ENCODE measurements at regions not wholly inside any gene's neighbourhood (a gene's known extent, or its start where the extent isn't known, plus 50 kb on each side); places are given as distances from the start of the nearest gene placed in this dataset.
"Not testable (repeated sequence)": the region's sequence is repeated elsewhere in the genome, so short reads cannot be mapped to it uniquely, and the experiment has no call there.

DNA sequence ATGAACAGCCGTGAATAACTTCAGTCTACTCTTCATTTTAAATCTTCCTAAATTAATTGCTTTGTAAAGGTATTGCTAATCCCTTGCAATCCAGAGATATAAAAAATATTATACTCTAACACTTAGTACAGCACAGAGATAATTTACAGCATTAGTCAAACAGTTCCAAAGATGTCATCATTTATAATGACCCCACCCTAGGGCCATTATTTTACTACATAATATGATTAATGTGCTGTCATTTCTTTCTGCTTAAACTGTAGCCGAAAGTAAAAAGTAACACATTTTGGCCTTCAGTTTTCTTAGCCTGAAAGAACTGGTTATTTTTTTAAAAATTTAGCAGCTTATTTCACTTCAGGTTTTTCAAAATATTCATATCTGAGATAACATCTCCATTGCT, 256.3 kb upstream of the RFC3 start:
- no peak for DNase-seq

DNA sequence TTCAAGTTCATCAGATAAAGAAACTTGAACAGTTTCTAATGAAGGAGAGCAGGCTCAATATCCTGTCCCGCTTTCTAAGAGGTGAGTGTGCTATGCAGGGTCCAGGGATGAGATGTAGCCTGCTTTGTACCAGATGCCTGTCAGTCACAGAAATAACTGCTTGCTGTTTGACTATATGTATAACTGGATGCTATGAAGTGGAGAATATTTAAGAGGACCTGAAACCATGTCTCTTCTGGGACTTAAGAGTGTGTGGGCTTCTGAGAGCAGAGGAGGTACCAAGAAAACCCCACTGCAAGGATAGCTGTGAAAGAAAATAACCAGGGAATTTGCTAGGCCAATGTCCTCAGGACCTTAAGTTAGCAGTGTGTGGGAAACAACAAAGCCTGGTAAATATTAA, 246.3 kb upstream of the RFC3 start:
- no peak for DNase-seq

DNA sequence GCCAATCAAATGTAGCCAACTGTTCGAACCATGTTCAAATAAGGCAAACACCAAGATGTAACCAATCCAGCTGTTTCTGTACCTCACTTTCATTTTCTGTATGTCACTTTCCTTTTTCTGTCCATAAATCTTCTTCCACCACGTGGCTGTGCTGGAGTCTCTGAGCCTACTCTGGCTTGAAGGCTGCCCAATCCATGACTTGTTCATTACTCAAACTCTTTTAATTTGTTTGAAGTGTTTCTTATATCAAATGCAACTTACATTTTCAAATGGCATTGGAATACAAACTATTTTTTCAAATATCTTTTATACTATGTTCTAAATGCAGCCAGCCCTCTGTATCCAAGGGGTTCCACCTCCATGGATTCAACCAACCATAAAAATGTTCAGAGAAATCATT, 245.6 kb upstream of the RFC3 start:
- not testable (repeated sequence) for DNase-seq

DNA sequence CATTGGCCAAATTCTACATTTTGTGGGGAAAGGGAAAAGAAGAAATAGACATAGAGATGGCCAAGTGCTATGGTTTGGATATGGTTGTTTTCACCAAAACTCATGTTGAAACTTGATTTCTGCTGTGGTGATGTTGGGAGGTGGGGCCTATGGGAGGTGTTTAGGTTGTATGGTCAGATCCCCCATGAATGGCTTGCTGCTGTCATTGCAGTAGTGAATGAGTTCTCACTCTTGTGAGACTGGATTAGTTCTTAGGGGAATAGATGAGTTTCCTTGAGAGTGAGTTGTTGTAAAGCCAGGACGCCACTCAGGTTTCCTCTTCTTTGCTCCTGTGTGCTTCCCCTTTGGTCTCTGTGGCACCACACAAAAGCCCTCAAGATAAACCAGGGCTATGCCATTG, 242.6 kb upstream of the RFC3 start:
- no peak for DNase-seq

DNA sequence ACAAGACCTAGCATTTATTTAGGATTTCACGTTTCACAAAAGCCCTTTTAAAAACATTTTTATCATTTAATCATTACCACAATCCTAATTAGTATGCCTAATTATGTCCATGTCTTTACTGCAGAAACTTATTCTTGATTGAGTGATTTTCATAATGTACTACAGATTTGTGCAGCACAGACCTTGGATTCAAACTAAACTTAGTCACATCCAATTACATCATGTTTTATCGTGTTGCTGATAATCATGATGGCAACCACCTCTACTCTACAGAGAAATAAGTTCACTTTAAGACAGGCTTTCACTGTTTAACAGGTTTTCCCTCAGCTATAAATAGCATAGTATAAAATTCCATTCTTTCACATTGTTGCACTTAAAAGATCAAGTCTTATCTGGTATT, 240.9 kb upstream of the RFC3 start:
- no peak for DNase-seq

DNA sequence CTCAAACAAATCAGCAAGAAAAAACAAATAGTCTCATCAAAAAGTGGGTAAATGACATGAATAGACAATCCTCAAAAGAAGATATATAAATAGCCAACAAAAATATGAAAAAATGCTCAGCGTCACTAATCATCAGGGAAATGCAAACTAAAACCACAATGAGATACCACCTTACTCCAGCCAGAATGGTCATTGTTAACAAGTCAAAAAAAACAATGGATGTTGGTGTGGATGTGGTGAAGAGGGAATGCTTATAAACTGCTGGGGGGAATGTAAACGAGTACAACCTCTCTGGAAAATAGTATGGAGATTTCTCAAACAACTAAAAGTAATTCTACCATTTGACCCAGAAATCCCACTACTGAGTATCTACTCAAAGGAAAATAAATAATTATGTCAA, 239.2 kb upstream of the RFC3 start:
- no peak for DNase-seq

DNA sequence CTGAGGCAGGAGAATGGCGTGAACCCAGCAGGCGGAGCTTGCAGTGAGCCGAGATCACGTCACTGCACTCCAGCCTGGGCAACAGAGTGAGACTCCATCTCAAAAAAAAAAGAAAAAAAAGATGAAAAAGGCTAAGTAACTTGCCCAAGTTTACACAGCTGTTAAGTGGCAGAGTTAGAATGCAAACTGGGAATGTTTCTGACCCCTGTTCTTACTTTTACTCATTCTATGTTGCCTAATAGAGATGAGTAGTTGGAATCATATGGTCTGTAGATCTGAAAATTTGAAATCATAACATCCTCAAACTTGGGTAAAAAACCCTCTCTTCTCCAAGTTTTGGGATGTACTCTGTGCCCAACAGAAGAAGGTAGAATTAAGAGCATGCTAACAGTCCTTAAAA, 235.8 kb upstream of the RFC3 start:
- DNase-seq: no peak

DNA sequence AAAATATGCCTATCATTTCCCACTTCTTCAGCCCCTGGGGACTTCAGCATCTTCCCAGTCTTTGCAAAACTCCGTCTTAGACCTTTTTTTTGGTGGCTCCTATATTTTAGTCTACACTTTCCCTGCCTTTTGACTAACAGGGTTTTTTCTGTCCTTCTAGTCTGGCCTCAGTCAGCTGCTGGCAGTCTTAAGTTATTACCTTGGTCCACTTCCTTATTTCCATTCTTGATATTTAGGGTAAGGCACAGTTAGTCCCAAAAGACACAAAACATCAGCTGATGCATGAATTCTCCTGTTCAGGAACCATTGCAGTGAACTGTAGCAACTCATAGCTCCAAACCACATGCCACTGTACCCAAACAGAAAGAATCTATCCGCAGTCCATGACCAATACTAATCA, 234.6 kb upstream of the RFC3 start:
- DNase-seq: no peak

DNA sequence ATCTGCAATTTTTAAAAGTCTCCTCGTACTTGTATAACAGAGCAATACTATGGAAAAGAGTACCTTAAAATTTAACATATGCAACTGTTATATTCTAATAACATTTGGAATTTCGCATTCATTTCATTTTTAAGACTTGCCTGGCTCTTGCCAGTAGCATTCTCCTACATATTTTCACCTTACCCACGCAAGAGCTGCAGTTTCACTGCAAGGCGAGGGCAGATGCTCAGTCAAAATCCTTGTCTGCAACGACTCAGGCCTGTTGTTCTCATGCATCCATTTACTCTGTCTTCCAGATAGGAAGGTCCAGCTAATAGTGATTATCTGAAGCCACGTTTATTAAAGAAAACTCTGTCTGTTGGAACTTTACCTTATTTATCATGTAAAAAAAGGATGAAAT, 227.0 kb upstream of the RFC3 start:
- DNase-seq: no peak

DNA sequence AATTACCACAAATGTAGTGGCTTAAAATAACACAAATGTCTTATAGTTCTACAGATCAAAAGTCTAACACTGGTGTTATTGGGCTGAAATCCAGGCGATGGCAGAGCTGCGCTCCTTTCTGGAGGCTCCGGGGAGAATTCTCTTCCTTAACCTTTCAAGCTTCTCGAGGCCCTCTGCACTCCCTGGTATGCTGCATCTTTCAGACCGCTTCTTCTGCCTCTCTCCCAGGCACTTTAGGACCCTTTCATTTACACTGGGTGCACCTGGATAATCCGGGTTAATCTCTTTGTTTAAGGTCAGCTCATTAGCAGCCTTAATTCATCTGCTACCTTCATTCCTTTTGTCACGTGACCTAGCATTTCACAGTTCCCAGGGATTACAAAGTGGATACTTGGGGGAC, 211.3 kb upstream of the RFC3 start:
- DNase-seq: no peak

DNA sequence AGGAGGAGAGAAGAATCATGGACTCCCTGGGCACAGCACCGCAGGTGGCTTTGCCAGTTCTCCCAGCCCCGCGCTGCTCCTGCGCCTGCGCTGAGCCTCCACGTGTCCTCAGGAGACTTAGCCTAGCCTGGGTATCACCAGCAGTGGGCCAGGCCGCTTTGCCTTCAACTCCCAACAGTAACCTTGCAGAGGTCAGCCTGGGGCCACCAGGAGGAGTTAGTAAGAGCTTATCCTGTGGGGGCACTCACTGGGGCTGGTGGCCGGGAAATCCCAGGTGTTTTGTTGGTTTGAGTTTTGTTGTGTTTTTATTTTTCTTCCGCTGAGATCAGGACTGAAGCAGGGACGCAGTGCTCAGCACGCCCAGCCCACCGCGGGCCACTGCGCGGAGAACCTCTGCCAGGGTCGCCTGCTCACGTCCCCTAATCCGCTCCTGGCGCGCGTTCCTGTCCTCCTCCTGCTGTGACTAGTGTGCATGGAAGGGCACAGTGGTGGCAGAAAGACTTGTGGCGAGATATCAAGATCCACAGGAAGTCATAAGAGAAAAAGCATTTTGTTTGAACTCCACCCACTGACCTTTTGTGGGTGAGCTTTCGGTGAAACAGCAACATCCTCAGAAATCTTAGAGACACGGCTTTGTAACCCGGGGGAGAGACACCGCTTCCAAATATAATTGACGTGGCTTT, 207.4 kb upstream of the RFC3 start:
- DNase-seq: no peak

DNA sequence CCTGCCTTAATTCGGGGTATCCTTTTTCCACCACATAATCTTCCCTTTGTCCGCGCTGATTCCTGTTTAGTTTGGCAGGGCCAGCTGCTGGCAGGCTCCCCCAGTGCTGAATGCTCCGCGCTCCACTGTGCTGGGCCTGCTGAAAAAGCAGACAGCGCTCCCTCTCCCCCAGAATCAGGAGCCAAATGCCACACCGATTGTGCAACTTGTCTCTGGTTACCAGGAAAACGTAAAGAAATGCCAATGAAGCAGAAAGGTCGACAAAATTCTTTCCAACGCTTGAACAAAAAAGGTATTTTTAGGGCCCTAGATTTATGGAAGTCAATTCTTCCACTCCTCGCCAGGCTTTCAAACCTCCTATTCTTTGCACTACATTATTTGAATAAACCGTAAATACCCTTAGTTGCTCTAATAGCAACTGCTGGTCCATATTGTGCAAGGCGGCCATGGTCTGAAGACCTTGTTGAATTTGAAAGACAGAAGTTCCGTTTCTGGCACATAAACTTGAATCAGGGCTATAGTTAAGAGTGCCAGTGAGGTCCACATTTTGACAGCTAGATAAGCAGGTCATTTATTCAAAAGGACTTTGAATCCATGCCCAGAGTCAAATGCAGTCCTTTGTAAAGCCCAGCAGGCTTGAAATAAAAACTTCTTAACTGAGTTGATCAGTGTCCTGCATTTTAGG, 206.7 kb upstream of the RFC3 start:
- no peak for DNase-seq

DNA sequence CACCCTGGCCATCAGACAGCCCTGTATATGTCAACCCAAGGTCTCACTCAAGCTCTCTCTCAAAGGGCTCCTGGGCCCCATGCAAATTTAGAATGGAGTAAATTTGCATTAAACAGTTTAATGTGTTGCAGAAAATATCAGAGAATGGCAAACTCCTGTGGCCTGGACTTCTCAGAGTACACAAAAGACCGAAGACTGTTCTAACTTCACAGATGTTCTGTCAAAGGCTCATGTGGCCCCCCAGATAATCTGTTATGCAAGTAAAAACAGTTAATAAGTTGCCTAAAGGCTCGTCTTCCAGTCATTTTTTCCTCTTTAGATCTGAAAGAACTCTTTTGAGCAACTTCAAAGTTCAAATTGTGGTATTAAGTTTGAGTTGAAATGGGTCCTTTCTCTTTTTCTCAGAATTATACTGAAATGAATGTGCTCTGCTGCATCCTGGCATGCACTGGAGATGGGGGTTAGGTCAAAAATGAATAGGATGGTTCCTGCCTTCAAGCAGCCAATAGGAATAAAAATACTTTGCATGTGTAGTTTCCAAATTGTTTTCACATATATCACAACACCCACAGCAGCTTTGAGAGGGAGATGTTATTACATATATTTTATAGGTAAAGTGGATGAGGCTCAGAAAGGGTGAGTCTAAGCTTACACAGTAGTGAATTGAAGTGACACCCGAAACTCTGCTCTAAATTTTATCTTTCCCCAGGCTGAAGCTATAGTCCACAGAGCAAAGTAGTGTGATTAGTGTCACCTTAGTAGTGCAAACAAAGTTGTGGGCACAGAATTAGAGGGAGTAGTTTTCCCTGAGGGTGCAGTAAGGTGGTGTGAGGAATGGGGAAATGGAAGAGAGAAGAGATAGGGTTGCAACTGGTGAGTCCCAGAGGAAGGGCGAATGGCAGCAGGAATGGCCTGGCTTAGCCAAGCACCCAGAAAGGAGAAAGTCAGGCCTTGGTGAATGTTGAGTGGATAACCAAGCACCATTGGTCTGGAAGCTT, 205.0 kb upstream of the RFC3 start:
- DNase-seq: no peak

DNA sequence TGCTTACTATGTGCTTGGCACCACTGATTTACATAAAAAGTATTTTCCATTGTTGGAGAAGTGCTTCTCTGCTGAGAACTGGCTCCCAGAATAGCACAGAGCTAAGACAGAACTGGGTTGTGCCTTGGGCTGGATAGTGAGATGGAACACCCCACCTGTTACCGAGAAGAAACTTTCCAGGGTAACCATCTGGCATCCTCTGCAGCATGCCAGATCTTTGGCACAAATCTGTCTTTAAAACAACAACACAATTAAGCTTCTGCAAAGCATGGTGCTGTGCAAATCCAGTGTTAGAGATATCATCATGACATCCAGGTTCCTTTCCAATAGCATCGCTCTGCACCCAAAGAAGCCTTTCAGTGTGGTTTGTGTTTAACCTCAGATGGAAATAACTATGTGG, 202.5 kb upstream of the RFC3 start:
- DNase-seq: no peak

DNA sequence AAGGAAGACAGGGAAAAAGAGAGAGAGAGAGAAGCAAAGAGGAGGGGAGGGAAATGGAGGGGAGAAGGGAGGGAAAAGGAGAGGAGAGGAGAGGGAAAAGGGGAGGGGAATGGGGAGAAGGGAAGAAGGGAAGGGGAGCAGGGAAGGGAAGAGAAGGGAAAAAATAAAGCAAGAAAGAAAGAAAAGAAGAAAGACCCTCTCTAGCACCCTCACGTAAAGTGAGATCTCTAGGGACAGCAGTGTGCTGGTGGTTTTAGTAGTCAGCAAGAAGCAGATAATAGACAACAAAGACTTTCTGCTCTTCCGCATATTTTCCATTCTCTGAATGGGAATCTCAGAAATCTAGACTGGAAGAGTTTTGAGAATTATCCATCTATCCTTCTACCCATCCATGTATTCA, 201.8 kb upstream of the RFC3 start:
- DNase-seq: no peak

DNA sequence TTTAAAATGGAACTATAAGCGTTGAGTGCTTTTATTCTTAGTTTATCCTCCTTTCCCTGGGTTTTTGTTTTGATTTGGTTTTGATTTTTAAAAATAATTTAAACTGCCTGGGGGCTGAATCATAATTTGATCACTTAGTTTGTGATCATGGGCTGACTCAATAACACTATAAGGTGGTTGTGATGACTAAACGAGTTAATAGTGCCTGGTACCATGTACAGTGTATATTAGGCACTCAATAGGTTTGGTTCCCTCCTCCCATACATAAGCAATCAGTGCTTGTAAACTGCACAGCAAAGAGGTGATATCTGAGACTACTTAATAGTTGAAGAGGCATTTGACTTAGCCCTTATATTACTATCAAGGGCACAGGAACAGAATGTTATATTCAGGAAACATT, 200.9 kb upstream of the RFC3 start:
- DNase-seq: no peak

DNA sequence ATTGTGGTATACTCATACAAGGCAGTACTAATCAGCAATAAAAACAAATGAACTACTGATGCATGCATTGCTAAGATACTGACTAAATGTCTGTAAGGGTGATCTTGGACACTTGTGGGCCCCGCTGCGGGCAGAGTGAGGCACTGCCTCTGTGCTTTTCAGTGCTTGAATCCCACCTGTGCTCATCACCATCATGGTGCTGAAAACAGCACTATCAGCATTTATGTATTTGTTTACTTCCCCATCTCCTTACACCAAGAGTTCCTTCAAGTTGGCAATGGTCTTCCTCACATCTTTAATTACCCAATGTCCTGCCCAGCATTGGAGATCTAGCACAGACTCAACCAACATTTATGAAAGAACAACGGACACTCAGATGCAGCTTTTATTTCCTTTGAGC, 193.7 kb upstream of the RFC3 start:
- DNase-seq: no peak

DNA sequence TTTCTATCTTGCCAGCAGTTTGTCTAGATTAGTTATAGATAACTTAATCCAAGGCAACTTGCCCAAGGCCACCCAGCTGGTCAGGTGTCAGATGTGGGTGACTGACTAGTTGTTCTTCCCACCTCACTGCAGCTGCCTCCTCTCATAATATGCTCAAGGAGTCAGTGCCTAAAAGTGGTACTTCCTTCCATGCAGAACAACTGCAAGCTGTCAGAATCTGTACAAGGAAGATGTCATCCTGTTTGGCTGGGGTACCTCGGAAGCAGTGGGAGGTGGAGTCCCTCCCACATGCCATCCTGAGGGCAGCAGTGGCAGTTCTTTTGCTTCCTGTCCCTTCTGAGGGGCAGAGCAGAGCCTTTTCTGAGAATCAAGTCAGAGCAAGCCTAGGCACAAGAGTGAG, 193.2 kb upstream of the RFC3 start:
- DNase-seq: no peak

DNA sequence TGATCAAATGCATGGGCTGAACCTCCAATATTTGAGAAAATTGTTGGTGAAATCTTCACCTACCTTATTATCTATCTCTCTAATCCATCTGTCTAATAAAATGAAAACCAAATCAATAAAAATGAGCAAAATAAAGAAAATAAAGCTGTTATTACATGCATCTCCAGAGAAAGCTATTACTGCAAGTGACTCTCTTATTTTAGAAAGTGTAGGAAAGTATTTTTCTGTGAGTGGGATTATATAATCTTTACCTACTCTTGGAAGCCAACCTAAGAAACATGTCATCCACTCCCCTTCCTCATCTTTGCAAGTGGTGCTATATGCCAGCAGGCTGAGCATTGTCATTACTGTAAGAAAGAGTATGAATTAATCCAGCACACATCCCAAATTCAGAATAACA, 191.5 kb upstream of the RFC3 start:
- no peak for DNase-seq

DNA sequence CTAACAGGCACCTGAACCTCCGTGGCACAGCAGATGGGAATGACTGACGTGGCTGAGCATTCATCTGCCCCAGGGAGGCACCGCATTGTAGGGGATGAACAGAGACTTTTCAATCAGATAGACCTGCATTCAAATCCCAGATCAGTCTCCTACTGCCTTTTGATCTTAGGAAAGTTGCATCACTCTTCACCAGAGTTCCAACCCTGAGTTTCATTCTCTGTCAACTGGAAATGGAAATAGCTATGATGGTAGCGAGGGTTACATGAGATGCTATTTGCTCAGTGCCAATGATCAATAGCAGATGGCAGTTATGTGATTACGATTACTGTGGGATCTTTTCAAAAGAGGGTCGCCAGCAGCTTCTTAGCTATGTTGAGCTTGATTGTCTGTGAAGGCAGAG, 189.3 kb upstream of the RFC3 start:
- DNase-seq: no peak

DNA sequence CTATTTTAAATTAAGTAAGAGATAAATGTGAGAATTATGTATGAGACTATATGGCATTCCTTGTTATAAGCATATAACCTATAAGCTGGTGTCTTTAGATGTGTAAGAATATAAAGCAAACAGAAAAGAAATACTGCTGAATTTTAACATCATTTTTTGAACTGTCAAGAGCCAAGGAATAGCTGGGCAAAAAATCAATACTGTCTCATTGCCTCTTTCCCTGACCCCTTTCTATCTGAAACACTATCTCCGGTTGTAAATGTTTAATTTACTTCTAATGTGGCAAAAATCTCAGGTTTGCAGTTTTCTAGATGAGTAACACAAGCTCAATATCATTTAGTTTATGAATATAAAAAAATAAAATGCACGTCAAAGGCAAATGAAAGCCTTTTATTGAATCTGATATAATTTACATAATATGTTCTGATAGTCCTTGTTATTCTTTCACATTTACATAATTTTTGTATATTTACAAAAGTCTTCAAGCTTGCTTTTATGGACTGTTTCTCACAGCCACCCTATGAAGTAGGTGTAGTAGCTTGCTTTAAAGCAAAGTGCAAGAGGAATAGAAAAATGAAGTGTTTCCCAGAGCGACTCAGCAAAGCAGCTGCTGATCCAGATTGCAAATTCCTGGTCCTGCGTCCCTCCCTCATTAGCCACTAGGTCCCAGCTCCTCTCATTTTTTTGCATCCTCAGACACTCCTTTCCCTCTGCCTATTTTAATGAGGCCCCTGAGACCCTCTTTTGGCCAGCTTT, 188.2 kb upstream of the RFC3 start:
- no peak for DNase-seq

DNA sequence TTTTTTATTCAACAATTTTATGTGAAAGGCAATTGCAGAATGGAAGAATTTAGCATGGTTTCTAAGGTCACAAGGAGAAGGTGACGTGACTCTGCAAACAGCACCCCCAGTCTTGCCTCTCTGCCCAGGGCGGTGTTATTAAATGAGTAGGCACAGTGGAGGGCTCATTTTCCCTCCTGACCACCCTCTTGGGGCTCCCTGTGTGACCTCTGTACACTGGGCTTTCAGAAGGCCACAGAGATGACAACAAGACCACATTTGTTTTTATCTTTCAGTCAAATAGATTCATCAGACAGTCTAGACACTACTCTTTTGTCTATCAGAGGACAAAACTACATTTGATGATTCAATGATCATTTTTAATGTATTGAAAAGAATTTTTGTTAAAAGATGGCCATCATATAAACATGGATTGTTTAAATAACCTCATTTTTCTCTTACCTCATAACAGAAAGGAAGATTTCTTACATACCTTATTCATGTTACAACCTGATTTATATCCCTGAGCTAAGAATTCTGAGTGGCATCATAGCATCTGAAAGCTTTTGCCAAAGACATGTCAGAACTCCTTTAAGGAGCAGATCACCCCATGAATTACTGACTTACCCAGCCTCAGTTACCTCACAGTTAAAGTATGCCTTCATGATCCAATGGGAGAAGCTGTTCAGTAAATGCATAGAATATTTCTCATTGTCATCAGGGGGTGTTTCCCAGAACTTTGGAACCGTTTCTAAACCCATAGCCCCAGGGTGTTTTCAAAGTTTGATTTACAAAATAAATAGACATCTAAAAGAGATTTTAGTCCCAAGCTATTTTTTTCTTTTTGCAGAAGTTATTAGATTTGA, 184.0 kb upstream of the RFC3 start:
- no peak for DNase-seq
